ENCODE measurements at regions not wholly inside any gene's neighbourhood (a gene's known extent, or its start where the extent isn't known, plus 50 kb on each side); places are given as distances from the start of the nearest gene placed in this dataset.

GRCh38 chr3:170703121-170703588, 117.3 kb upstream of the SLC7A14 start:
- Histone ChIP-seq H3K4me2 (ENCODE audit: low read depth, low read length, poor library complexity, severe bottlenecking) (no peak overlapping the region), H3K36me3 (ENCODE audit: low read length) (no peaks in the 10 kb centered on the region), H3K9me2 (replicated peaks; ENCODE audit: insufficient read depth, low read length) (no peaks in the 10 kb centered on the region), H3K9ac (ENCODE audit: low read length) (no peak overlapping the region), H2AFZ (ENCODE audit: low read depth, low read length, severe bottlenecking) (no peak overlapping the region), H3K9me3 (ENCODE audit: insufficient read depth, low read length) (no peaks in the 10 kb centered on the region), H3K4me3 (ENCODE audit: insufficient read depth, low read length, poor library complexity, severe bottlenecking) (no peak overlapping the region), H4K20me1 (ENCODE audit: low read depth, low read length) (no peaks in the 10 kb centered on the region), H3F3A (ENCODE audit: insufficient read depth) (no peaks in the 10 kb centered on the region), H3K27ac (ENCODE audit: low read depth, low read length) (no peak overlapping the region), H3K79me2 (ENCODE audit: insufficient read depth, low read length) (no peaks in the 10 kb centered on the region), H3K27me3 (ENCODE audit: low read length) (no peaks in the 10 kb centered on the region)
- no peak for TF ChIP-seq EZH2phosphoT487 (conservative IDR thresholded peaks at IDR 0.05; ENCODE audit: low read length)
- TF ChIP-seq CTCF (IDR thresholded peaks at IDR 0.05; ENCODE audit: insufficient read depth, low read length, poor library complexity, severe bottlenecking): no peak

- no peaks in the 10 kb centered on the region for H3F3A ChIP-seq (ENCODE audit: insufficient read depth)
- no peak overlapping the region for H2AFZ ChIP-seq (ENCODE audit: low read depth, low read length, severe bottlenecking)
- no peaks in the 10 kb centered on the region for H3K9me2 ChIP-seq (replicated peaks; ENCODE audit: insufficient read depth, low read length)
- H3K27ac ChIP-seq (ENCODE audit: low read depth, low read length): no peak overlapping the region
- H3K4me2 ChIP-seq (ENCODE audit: low read depth, low read length, poor library complexity, severe bottlenecking): no peak overlapping the region
- H3K4me3 ChIP-seq (ENCODE audit: insufficient read depth, low read length, poor library complexity, severe bottlenecking): no peak overlapping the region
- H3K9me3 ChIP-seq (ENCODE audit: insufficient read depth, low read length): no peaks in the 10 kb centered on the region
- H4K20me1 ChIP-seq (ENCODE audit: low read depth, low read length): no peaks in the 10 kb centered on the region
- H3K27me3 ChIP-seq (ENCODE audit: low read length): no peaks in the 10 kb centered on the region
- no peaks in the 10 kb centered on the region for H3K79me2 ChIP-seq (ENCODE audit: insufficient read depth, low read length)
- TF ChIP-seq EZH2phosphoT487 (conservative IDR thresholded peaks at IDR 0.05; ENCODE audit: low read length) (no peak), CTCF (IDR thresholded peaks at IDR 0.05; ENCODE audit: insufficient read depth, low read length, poor library complexity, severe bottlenecking) (no peak)
- H3K36me3 ChIP-seq (ENCODE audit: low read length): no peaks in the 10 kb centered on the region
- no peak overlapping the region for H3K9ac ChIP-seq (ENCODE audit: low read length)
Observed at GRCh38 chr3:170701696-170702678, 116.1 kb upstream of the SLC7A14 start.

GRCh38 chr3:170700054-170700404, 114.2 kb upstream of the SLC7A14 start:
- no peak overlapping the region for H3K4me3 ChIP-seq (ENCODE audit: insufficient read depth, low read length, poor library complexity, severe bottlenecking)
- no peaks in the 10 kb centered on the region for H3K9me2 ChIP-seq (replicated peaks; ENCODE audit: insufficient read depth, low read length)
- no peak for TF ChIP-seq EZH2phosphoT487 (conservative IDR thresholded peaks at IDR 0.05; ENCODE audit: low read length)
- TF ChIP-seq CTCF (IDR thresholded peaks at IDR 0.05; ENCODE audit: insufficient read depth, low read length, poor library complexity, severe bottlenecking): no peak
- H3K9me3 ChIP-seq (ENCODE audit: insufficient read depth, low read length): no peaks in the 10 kb centered on the region
- H4K20me1 ChIP-seq (ENCODE audit: low read depth, low read length): no peaks in the 10 kb centered on the region
- no peaks in the 10 kb centered on the region for H3K36me3 ChIP-seq (ENCODE audit: low read length)
- H3F3A ChIP-seq (ENCODE audit: insufficient read depth): no peaks in the 10 kb centered on the region
- H3K4me2 ChIP-seq (ENCODE audit: low read depth, low read length, poor library complexity, severe bottlenecking): no peak overlapping the region
- no peak overlapping the region for H2AFZ ChIP-seq (ENCODE audit: low read depth, low read length, severe bottlenecking)
- H3K27me3 ChIP-seq (ENCODE audit: low read length): no peaks in the 10 kb centered on the region
- no peaks in the 10 kb centered on the region for H3K79me2 ChIP-seq (ENCODE audit: insufficient read depth, low read length)
- no peak overlapping the region for H3K9ac ChIP-seq (ENCODE audit: low read length)
- no peak overlapping the region for H3K27ac ChIP-seq (ENCODE audit: low read depth, low read length)

All from SU-DHL-6 (cell line).